ENCODE measurements at regions not wholly inside any gene's neighbourhood (a gene's known extent, or its start where the extent isn't known, plus 50 kb on each side); places are given as distances from the start of the nearest gene placed in this dataset.
"Not testable (repeated sequence)": the region's sequence is repeated elsewhere in the genome, so short reads cannot be mapped to it uniquely, and the experiment has no call there.

DNA sequence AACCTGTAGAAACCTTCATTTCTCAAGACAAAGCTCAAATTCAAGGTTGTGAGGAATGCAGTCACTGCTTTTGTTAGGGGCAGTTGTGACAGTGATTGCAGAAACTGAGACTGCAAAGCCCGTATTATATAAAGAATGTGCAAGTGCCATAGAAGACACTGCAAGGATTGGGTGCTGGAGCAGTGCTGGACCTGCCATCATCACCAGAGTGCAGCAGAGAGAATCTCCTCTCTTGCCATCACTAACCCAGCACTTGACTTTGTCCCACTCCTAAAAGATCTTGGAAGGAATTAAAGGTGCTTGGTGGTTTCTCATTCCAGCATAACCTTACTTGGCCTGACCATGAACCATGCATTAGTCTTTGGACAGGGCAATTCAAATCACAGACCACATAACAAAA lies 81.1 kb upstream of the VKORC1L1 start:
- intact Hi-C loops (cut with micrococcal nuclease; ENCODE audit: unreplicated experiment); POLR2A ChIA-PET; DNase-seq; H3K9me3 ChIP-seq; H3K4me3 Mint-ChIP-seq (ENCODE audit: unreplicated experiment); H3K27ac Mint-ChIP-seq (ENCODE audit: unreplicated experiment); BruUV-seq (replicated peaks); H3K27me3 Mint-ChIP-seq (ENCODE audit: insufficient read depth, unreplicated experiment); H3K36me3 ChIP-seq (ENCODE audit: control insufficient read depth, insufficient read depth, low read length); H3K36me3 Mint-ChIP-seq (ENCODE audit: insufficient read depth, unreplicated experiment); H3K27me3 ChIP-seq (replicated peaks; ENCODE audit: control insufficient read depth, insufficient read depth, low read length); H3K4me3 ChIP-seq (ENCODE audit: low read depth, low read length); H3K9me3 Mint-ChIP-seq (ENCODE audit: unreplicated experiment); CTCF ChIA-PET: not testable (repeated sequence)
- peaks cover 13% of the 10 kb centered on the region for H3K4me1 Mint-ChIP-seq (ENCODE audit: low read depth, unreplicated experiment)
- TF ChIP-seq, protein P1, sequence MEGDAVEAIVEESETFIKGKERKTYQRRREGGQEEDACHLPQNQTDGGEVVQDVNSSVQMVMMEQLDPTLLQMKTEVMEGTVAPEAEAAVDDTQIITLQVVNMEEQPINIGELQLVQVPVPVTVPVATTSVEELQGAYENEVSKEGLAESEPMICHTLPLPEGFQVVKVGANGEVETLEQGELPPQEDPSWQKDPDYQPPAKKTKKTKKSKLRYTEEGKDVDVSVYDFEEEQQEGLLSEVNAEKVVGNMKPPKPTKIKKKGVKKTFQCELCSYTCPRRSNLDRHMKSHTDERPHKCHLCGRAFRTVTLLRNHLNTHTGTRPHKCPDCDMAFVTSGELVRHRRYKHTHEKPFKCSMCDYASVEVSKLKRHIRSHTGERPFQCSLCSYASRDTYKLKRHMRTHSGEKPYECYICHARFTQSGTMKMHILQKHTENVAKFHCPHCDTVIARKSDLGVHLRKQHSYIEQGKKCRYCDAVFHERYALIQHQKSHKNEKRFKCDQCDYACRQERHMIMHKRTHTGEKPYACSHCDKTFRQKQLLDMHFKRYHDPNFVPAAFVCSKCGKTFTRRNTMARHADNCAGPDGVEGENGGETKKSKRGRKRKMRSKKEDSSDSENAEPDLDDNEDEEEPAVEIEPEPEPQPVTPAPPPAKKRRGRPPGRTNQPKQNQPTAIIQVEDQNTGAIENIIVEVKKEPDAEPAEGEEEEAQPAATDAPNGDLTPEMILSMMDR (IDR thresholded peaks at IDR 0.05; ENCODE audit: insufficient read depth in 1 of 2, low read depth in 1 of 2, low read length in 1 of 2, severe bottlenecking in 1 of 2, unreplicated experiment in 1 of 2): peak in 1 of 2 experiments; percentile 5
- peaks cover 10% of the 10 kb centered on the region for H3K4me1 ChIP-seq

DNA sequence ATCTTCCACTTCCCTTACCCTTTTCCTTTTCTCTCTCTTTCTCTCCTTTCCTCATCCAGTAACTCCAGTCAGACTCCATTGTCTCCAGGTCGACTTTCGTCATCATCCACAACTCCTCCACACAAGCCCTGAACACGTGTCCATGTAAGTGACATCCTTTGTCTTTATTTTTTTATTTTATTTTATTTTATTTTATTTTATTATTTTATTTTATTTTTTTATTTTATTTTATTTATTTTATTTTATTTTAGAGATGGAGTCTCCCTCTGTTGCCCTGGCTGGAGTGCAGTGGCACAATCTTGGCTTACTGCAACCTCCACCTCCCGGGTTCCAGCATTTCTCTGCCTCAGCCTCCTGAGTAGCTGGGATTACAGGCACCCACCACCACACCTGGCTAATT lies 80.1 kb upstream of the VKORC1L1 start:
- H3K27me3 ChIP-seq (replicated peaks; ENCODE audit: control insufficient read depth, insufficient read depth, low read length); H3K27ac Mint-ChIP-seq (ENCODE audit: unreplicated experiment); H3K9me3 ChIP-seq; BruUV-seq (replicated peaks); H3K9me3 Mint-ChIP-seq (ENCODE audit: unreplicated experiment); H3K36me3 ChIP-seq (ENCODE audit: control insufficient read depth, insufficient read depth, low read length); H3K36me3 Mint-ChIP-seq (ENCODE audit: insufficient read depth, unreplicated experiment); H3K4me3 Mint-ChIP-seq (ENCODE audit: unreplicated experiment); H3K4me3 ChIP-seq (ENCODE audit: low read depth, low read length); POLR2A ChIA-PET; intact Hi-C loops (cut with micrococcal nuclease; ENCODE audit: unreplicated experiment); H3K27me3 Mint-ChIP-seq (ENCODE audit: insufficient read depth, unreplicated experiment); CTCF ChIA-PET; DNase-seq: not testable (repeated sequence)
- H3K4me1 Mint-ChIP-seq (ENCODE audit: low read depth, unreplicated experiment): peaks cover 13% of the 10 kb centered on the region
- peaks cover 10% of the 10 kb centered on the region for H3K4me1 ChIP-seq

DNA sequence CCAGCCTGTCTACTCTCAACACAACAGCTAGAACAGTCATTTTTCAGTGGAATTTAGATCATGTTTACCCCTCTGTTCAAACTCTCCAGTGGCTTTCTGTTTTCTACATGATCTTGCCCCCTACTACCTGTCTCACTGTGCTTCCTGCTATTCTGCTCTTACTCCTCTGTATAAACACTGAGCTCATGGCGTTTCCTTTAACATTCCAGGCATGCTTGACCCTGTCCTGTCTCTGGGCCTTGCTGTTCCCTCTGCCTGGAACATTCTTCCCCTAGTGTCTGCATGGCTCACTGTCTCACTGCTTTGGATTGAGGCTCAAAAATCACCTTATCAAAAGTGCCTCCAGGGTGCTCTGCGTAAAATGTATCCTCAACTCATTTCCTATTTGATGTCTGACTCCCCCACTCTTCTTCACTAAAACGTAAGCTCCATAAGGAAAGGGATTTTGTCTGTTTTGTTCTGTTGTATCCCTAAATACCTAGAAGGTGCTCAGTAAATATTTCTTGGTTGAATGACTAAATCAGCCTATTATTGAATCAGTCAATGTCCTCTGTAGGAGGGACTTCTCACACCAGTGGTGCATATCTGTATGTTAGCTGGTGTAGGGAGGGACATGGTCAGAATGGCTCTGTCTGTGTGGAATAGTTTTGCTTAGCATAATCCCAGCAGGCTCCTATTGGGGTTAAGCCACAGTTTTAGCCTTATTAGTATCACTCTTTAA lies 78.0 kb upstream of the VKORC1L1 start:
- H3K4me1 ChIP-seq: peaks cover 10% of the 10 kb centered on the region
- H3K36me3 Mint-ChIP-seq (ENCODE audit: insufficient read depth, unreplicated experiment); H3K27me3 ChIP-seq (replicated peaks; ENCODE audit: control insufficient read depth, insufficient read depth, low read length); BruUV-seq (replicated peaks); H3K27me3 Mint-ChIP-seq (ENCODE audit: insufficient read depth, unreplicated experiment); H3K36me3 ChIP-seq (ENCODE audit: control insufficient read depth, insufficient read depth, low read length); intact Hi-C loops (cut with micrococcal nuclease; ENCODE audit: unreplicated experiment); H3K9me3 ChIP-seq; POLR2A ChIA-PET; H3K9me3 Mint-ChIP-seq (ENCODE audit: unreplicated experiment); H3K4me3 ChIP-seq (ENCODE audit: low read depth, low read length): not testable (repeated sequence)
- CTCF ChIA-PET: interaction anchor here (0.6 kb wide), 2 partner anchors 24 to 808 kb away, joined by 3 read pairs; no protein-coding TSS in a partner anchor
- Mint-ChIP-seq H3K4me3 (ENCODE audit: unreplicated experiment) (peak overlapping the region; percentile 1), H3K4me1 (ENCODE audit: low read depth, unreplicated experiment) (peaks cover 13% of the 10 kb centered on the region), H3K27ac (ENCODE audit: unreplicated experiment) (peak overlapping the region; percentile 72)
- DNase-seq: peak; percentile 59 to 77

DNA sequence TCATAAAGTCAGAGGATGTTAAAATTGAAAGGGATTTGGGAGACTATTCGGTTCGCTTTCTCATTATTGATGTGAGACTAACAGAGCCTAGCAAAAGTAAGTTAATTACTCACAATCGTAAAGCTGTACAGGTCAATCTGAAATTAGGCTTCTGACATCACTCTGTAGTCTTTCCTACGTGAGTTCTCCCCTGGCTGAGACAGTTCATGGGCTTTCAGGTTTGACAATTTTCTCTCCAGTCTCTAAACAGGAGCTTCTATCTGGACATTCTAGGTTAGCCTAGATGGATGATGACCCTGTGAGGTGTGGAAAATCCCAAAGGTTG lies 77.5 kb upstream of the VKORC1L1 start:
- H3K36me3 Mint-ChIP-seq (ENCODE audit: insufficient read depth, unreplicated experiment); intact Hi-C loops (cut with micrococcal nuclease; ENCODE audit: unreplicated experiment); DNase-seq; H3K4me3 Mint-ChIP-seq (ENCODE audit: unreplicated experiment); BruUV-seq (replicated peaks); CTCF ChIA-PET; POLR2A ChIA-PET; H3K27me3 ChIP-seq (replicated peaks; ENCODE audit: control insufficient read depth, insufficient read depth, low read length); H3K9me3 ChIP-seq; H3K9me3 Mint-ChIP-seq (ENCODE audit: unreplicated experiment); H3K4me3 ChIP-seq (ENCODE audit: low read depth, low read length); H3K27me3 Mint-ChIP-seq (ENCODE audit: insufficient read depth, unreplicated experiment); H3K36me3 ChIP-seq (ENCODE audit: control insufficient read depth, insufficient read depth, low read length): not testable (repeated sequence)
- Mint-ChIP-seq H3K4me1 (ENCODE audit: low read depth, unreplicated experiment) (peaks cover 13% of the 10 kb centered on the region), H3K27ac (ENCODE audit: unreplicated experiment) (peak overlapping the region; percentile 72)
- H3K4me1 ChIP-seq: peaks cover 10% of the 10 kb centered on the region

All from Caco-2 (cell line).